ENCODE measurements at regions not wholly inside any gene's neighbourhood (a gene's known extent, or its start where the extent isn't known, plus 50 kb on each side); places are given as distances from the start of the nearest gene placed in this dataset.
"Not testable (repeated sequence)": the region's sequence is repeated elsewhere in the genome, so short reads cannot be mapped to it uniquely, and the experiment has no call there.

DNA sequence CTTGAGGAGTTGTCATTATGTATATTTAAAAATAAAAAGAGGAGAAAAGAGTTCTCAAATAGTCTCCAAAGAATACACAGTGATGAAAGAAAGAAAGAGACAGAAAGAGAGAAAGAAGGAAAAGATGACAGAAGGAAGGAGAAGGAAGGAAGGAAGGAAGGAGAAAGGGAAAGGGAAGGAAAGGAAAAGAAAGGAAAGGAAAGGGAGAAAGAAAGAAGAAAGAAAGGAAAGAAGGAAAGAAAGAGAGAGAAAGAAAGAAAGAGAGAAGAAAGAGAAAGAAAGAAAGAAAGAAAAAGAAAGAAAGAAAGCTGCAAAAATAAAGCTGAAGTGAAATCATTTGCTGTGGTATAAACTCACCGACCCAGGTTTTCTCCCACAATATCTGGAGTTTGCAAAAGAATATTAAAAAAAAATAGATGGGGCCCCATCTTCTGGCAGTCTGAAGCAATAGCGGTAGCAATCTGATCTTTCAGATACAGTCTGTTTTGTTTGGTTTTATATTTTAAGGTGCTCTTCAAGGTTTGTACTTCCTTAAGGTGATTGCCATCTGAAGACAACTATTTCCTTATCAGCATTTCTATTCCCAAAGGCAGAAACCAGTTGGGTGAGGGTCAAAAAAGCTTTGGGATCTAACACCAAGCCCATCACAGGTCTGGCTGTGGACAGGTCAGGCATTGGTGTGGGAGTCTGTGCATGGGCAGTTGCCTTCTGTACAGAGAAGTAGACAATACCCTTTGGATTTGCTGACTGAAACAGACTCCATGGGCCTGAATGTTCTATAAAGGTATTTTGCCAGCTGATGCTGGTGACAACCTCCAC, 160.4 kb downstream of the CPEB2 start:
- Histone ChIP-seq H3K27ac (ENCODE audit: low read depth, low read length) (no peak overlapping the region), H3K4me3 (ENCODE audit: low read depth, low read length) (no peak overlapping the region)

GRCh38 chr4:15163284-15163645, 161.0 kb downstream of the CPEB2 start:
- H3K4me3 ChIP-seq (ENCODE audit: low read depth, low read length), result no peak overlapping the region

More for the DNA sequence above, 160.4 kb downstream of the CPEB2 start:
- Histone ChIP-seq H3K36me3 (ENCODE audit: insufficient read depth, low read length) (no peaks in the 10 kb centered on the region), H3K27me3 (ENCODE audit: insufficient read depth, low read length) (no peaks in the 10 kb centered on the region), H3K79me2 (ENCODE audit: control insufficient read depth, insufficient read depth, low read length, unreplicated experiment) (no peaks in the 10 kb centered on the region), H3K4me1 (ENCODE audit: control insufficient read depth, insufficient read depth, low read length, unreplicated experiment) (peaks cover 32% of the 10 kb centered on the region), H2AFZ (ENCODE audit: low read length, unreplicated experiment) (peak overlapping the region; percentile 95)

DNA sequence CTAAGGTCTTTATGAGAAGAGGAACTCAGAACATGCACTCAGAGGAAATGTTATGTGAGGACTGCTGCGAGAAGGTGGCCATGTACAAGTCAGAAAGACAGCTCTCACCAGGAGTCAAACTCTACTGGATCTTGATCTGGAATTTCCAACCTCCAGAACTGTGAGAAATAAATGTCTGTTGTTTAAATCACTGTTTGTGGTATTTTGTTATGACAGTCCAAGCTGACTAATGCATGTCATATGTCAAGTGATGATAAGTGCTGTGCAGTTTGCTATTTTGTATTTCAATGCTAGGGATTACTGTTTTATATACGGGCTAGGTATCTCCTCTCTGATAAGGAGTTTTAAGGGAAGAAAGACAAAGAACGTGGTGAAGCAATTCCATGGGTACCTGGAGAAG, 162.3 kb downstream of the CPEB2 start:
- no peak overlapping the region for H2AFZ ChIP-seq (ENCODE audit: low read length, unreplicated experiment)
- no peaks in the 10 kb centered on the region for H3K36me3 ChIP-seq (ENCODE audit: insufficient read depth, low read length)
- peaks cover 32% of the 10 kb centered on the region for H3K4me1 ChIP-seq (ENCODE audit: control insufficient read depth, insufficient read depth, low read length, unreplicated experiment)
- H3K79me2 ChIP-seq (ENCODE audit: control insufficient read depth, insufficient read depth, low read length, unreplicated experiment), result no peaks in the 10 kb centered on the region
- H3K4me3 ChIP-seq (ENCODE audit: low read depth, low read length), result no peak overlapping the region
- peak overlapping the region; percentile 59 for H3K27ac ChIP-seq (ENCODE audit: low read depth, low read length)
- no peaks in the 10 kb centered on the region for H3K27me3 ChIP-seq (ENCODE audit: insufficient read depth, low read length)

More at GRCh38 chr4:15163284-15163645, 161.0 kb downstream of the CPEB2 start:
- Histone ChIP-seq H3K36me3 (ENCODE audit: insufficient read depth, low read length) (no peaks in the 10 kb centered on the region), H3K79me2 (ENCODE audit: control insufficient read depth, insufficient read depth, low read length, unreplicated experiment) (no peaks in the 10 kb centered on the region), H3K4me1 (ENCODE audit: control insufficient read depth, insufficient read depth, low read length, unreplicated experiment) (peaks cover 32% of the 10 kb centered on the region), H2AFZ (ENCODE audit: low read length, unreplicated experiment) (no peak overlapping the region), H3K27me3 (ENCODE audit: insufficient read depth, low read length) (no peaks in the 10 kb centered on the region), H3K27ac (ENCODE audit: low read depth, low read length) (no peak overlapping the region)

GRCh38 chr4:15167743-15168142, 165.5 kb downstream of the CPEB2 start:
- no peaks in the 10 kb centered on the region for H3K79me2 ChIP-seq (ENCODE audit: control insufficient read depth, insufficient read depth, low read length, unreplicated experiment)
- H3K36me3 ChIP-seq (ENCODE audit: insufficient read depth, low read length), result no peaks in the 10 kb centered on the region
- H3K4me1 ChIP-seq (ENCODE audit: control insufficient read depth, insufficient read depth, low read length, unreplicated experiment), result peaks cover 15% of the 10 kb centered on the region
- H3K27me3 ChIP-seq (ENCODE audit: insufficient read depth, low read length), result no peaks in the 10 kb centered on the region
- H3K27ac ChIP-seq (ENCODE audit: low read depth, low read length), result no peak overlapping the region
- H2AFZ ChIP-seq (ENCODE audit: low read length, unreplicated experiment), result no peak overlapping the region
- H3K4me3 ChIP-seq (ENCODE audit: low read depth, low read length), result no peak overlapping the region

- Histone ChIP-seq H3K27ac (ENCODE audit: low read depth, low read length) (no peak overlapping the region), H3K79me2 (ENCODE audit: control insufficient read depth, insufficient read depth, low read length, unreplicated experiment) (no peaks in the 10 kb centered on the region), H3K4me3 (ENCODE audit: low read depth, low read length) (no peak overlapping the region), H3K27me3 (ENCODE audit: insufficient read depth, low read length) (peaks cover 4% of the 10 kb centered on the region; the same call in 1 of the 2 replicates), H3K4me1 (ENCODE audit: control insufficient read depth, insufficient read depth, low read length, unreplicated experiment) (peaks cover 15% of the 10 kb centered on the region), H3K36me3 (ENCODE audit: insufficient read depth, low read length) (no peaks in the 10 kb centered on the region), H2AFZ (ENCODE audit: low read length, unreplicated experiment) (no peak overlapping the region)
Observed at GRCh38 chr4:15168759-15169158, 166.5 kb downstream of the CPEB2 start.

DNA sequence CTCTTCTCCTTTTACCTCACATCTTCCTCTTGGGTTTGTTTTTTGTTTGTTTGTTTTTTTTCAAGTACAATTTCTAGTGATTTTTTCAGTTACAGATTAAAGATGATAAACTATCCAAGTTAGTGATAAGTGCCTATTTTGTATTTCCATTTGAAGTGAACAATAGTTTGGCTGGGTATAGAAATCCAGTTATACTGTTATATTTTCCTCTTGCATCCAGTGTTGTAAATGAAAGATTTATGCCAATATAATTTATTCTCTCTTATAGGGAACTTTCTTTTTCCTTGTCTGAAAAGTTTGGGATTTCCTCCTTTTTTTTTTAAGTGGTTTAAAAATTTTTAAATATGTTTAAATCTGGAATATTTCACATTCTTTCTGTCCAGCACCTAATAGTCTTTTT, 169.4 kb downstream of the CPEB2 start:
- H3K4me1 ChIP-seq (ENCODE audit: control insufficient read depth, insufficient read depth, low read length, unreplicated experiment), result no peaks in the 10 kb centered on the region

GRCh38 chr4:15173251-15173650, 171.0 kb downstream of the CPEB2 start:
- H3K4me1 ChIP-seq (ENCODE audit: control insufficient read depth, insufficient read depth, low read length, unreplicated experiment), result no peaks in the 10 kb centered on the region
- no peak overlapping the region for H2AFZ ChIP-seq (ENCODE audit: low read length, unreplicated experiment)
- H3K27ac ChIP-seq (ENCODE audit: low read depth, low read length), result no peak overlapping the region
- H3K4me3 ChIP-seq (ENCODE audit: low read depth, low read length), result no peak overlapping the region
- no peaks in the 10 kb centered on the region for H3K36me3 ChIP-seq (ENCODE audit: insufficient read depth, low read length)
- H3K79me2 ChIP-seq (ENCODE audit: control insufficient read depth, insufficient read depth, low read length, unreplicated experiment), result no peaks in the 10 kb centered on the region
- H3K27me3 ChIP-seq (ENCODE audit: insufficient read depth, low read length), result peaks cover 4% of the 10 kb centered on the region; the same call in 1 of the 2 replicates

More for the DNA sequence above, 169.4 kb downstream of the CPEB2 start:
- H3K27me3 ChIP-seq (ENCODE audit: insufficient read depth, low read length), result peaks cover 4% of the 10 kb centered on the region; the same call in 1 of the 2 replicates
- no peaks in the 10 kb centered on the region for H3K79me2 ChIP-seq (ENCODE audit: control insufficient read depth, insufficient read depth, low read length, unreplicated experiment)
- H2AFZ ChIP-seq (ENCODE audit: low read length, unreplicated experiment), result no peak overlapping the region
- H3K4me3 ChIP-seq (ENCODE audit: low read depth, low read length), result no peak overlapping the region
- no peaks in the 10 kb centered on the region for H3K36me3 ChIP-seq (ENCODE audit: insufficient read depth, low read length)
- H3K27ac ChIP-seq (ENCODE audit: low read depth, low read length), result no peak overlapping the region

DNA sequence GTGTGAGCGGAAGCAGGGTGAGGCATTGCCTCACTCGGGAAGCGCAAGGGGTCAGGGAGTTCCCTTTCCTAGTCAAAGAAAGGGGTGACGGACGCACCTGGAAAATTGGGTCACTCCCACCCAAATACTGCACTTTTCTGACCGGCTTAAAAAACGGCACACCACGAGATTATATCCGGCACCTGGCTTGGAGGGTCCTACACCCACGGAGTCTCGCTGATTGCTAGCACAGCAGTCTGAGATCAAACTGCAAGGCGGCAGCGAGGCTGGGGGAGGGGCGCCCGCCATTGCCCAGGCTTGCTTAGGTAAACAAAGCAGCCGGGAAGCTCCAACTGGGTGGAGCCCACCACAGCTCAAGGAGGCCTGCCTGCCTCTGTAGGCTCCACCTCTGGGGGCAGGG, 171.9 kb downstream of the CPEB2 start:
- H3K27me3 ChIP-seq (ENCODE audit: insufficient read depth, low read length); H3K79me2 ChIP-seq (ENCODE audit: control insufficient read depth, insufficient read depth, low read length, unreplicated experiment); H3K4me1 ChIP-seq (ENCODE audit: control insufficient read depth, insufficient read depth, low read length, unreplicated experiment); H3K27ac ChIP-seq (ENCODE audit: low read depth, low read length); H3K4me3 ChIP-seq (ENCODE audit: low read depth, low read length); H2AFZ ChIP-seq (ENCODE audit: low read length, unreplicated experiment); H3K36me3 ChIP-seq (ENCODE audit: insufficient read depth, low read length): not testable (repeated sequence)

GRCh38 chr4:15179842-15180241, 177.6 kb downstream of the CPEB2 start:
- not testable (repeated sequence) for H3K4me3 ChIP-seq (ENCODE audit: low read depth, low read length); H3K79me2 ChIP-seq (ENCODE audit: control insufficient read depth, insufficient read depth, low read length, unreplicated experiment); H2AFZ ChIP-seq (ENCODE audit: low read length, unreplicated experiment); H3K27ac ChIP-seq (ENCODE audit: low read depth, low read length); H3K27me3 ChIP-seq (ENCODE audit: insufficient read depth, low read length); H3K36me3 ChIP-seq (ENCODE audit: insufficient read depth, low read length)
- peaks cover 12% of the 10 kb centered on the region for H3K4me1 ChIP-seq (ENCODE audit: control insufficient read depth, insufficient read depth, low read length, unreplicated experiment)

- Histone ChIP-seq H3K4me3 (ENCODE audit: low read depth, low read length) (no peak overlapping the region; the same call in 1 of the 2 replicates), H3K4me1 (ENCODE audit: control insufficient read depth, insufficient read depth, low read length, unreplicated experiment) (peaks cover 12% of the 10 kb centered on the region), H2AFZ (ENCODE audit: low read length, unreplicated experiment) (peak overlapping the region; percentile 30), H3K36me3 (ENCODE audit: insufficient read depth, low read length) (no peaks in the 10 kb centered on the region), H3K27me3 (ENCODE audit: insufficient read depth, low read length) (no peaks in the 10 kb centered on the region), H3K27ac (ENCODE audit: low read depth, low read length) (peak overlapping the region; percentile 37; the same call in 1 of the 2 replicates), H3K79me2 (ENCODE audit: control insufficient read depth, insufficient read depth, low read length, unreplicated experiment) (no peaks in the 10 kb centered on the region)
Observed at GRCh38 chr4:15182600-15183220, 180.4 kb downstream of the CPEB2 start.

DNA sequence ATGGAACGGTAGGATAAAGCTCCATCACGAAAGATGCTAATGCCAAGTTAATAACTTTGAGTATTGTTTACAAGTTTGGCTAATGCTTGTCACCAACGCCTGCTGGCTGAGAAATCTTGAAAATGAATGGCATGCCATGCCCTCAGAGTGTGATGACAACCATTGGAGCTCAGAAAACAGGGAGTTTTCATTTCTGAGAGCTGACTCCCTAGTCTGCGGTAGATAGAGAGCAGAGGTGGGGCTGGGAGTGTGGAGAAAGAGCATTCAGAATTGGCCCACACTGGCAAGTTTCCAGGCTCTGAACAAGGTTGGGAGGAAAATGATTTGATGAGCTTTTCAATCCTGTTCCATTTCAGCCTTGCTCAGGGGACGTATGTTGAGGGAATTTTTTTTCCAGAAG, 183.9 kb downstream of the CPEB2 start:
- H3K4me1 ChIP-seq (ENCODE audit: control insufficient read depth, insufficient read depth, low read length, unreplicated experiment), result peaks cover 12% of the 10 kb centered on the region
- no peak overlapping the region for H3K4me3 ChIP-seq (ENCODE audit: low read depth, low read length)
- H3K36me3 ChIP-seq (ENCODE audit: insufficient read depth, low read length), result no peaks in the 10 kb centered on the region
- H3K27ac ChIP-seq (ENCODE audit: low read depth, low read length), result no peak overlapping the region
- no peaks in the 10 kb centered on the region for H3K79me2 ChIP-seq (ENCODE audit: control insufficient read depth, insufficient read depth, low read length, unreplicated experiment)
- H3K27me3 ChIP-seq (ENCODE audit: insufficient read depth, low read length), result no peaks in the 10 kb centered on the region
- H2AFZ ChIP-seq (ENCODE audit: low read length, unreplicated experiment), result no peak overlapping the region
